ENCODE measurements at regions not wholly inside any gene's neighbourhood (a gene's known extent, or its start where the extent isn't known, plus 50 kb on each side); places are given as distances from the start of the nearest gene placed in this dataset.

GRCh38 chr20:11155156-11155756 is 481.5 kb upstream of the JAG1 start:
- Histone ChIP-seq H3K4ac (replicated peaks; ENCODE audit: insufficient read length, low read depth, low read length) (no peak overlapping the region), H4K5ac (ENCODE audit: insufficient read length, low read depth, low read length) (no peak overlapping the region), H3K14ac (ENCODE audit: insufficient read length) (no peak overlapping the region), H2BK12ac (ENCODE audit: low read depth, low read length) (no peak overlapping the region), H3K27ac (ENCODE audit: low read depth, low read length) (no peak overlapping the region), H3K36me3 (ENCODE audit: control insufficient read depth in 2 of 4, insufficient read depth in 4 of 4, low read length in 3 of 4) (no peaks in the 10 kb centered on the region; a peak in 2 of 8 replicates), H4K91ac (replicated peaks; ENCODE audit: insufficient read length, low read length) (no peak overlapping the region), H3K27me3 (replicated peaks in 1 of 4; ENCODE audit: control insufficient read depth in 3 of 4, extremely low read depth in 1 of 4, insufficient read depth in 3 of 4, low read length in 3 of 4) (no peaks in the 10 kb centered on the region), H2BK5ac (ENCODE audit: low read depth, low read length) (no peak overlapping the region), H3K4me3 (ENCODE audit: extremely low read depth in 1 of 4, insufficient read depth in 2 of 4, low read depth in 3 of 4, low read length in 4 of 4) (no peak overlapping the region), H2AFZ (ENCODE audit: low read length) (no peak overlapping the region), H3K9me3 (ENCODE audit: insufficient read depth in 2 of 2, low read depth in 1 of 2, low read length in 1 of 2) (no peaks in the 10 kb centered on the region), H2BK120ac (replicated peaks; ENCODE audit: low read depth, low read length) (no peak overlapping the region), H3K23ac (ENCODE audit: insufficient read length) (no peak overlapping the region), H4K20me1 (replicated peaks in 1 of 2; ENCODE audit: control insufficient read depth in 1 of 2, insufficient read depth in 2 of 2, low read length in 2 of 2) (no peaks in the 10 kb centered on the region), H3K18ac (ENCODE audit: extremely low read depth, low read length) (no peak overlapping the region), H2AK5ac (ENCODE audit: low read depth, low read length) (no peak overlapping the region), H3K23me2 (ENCODE audit: low read depth, low read length) (no peaks in the 10 kb centered on the region; the same call in 1 of the 2 replicates), H3K9ac (replicated peaks in 1 of 4; ENCODE audit: extremely low read depth in 1 of 4, low read depth in 3 of 4, low read length in 3 of 4) (no peak overlapping the region), H3K56ac (replicated peaks; ENCODE audit: insufficient read length, low read depth, low read length) (no peak overlapping the region), H3K79me2 (ENCODE audit: control insufficient read depth in 1 of 2, insufficient read depth in 2 of 2, low read length in 2 of 2) (no peaks in the 10 kb centered on the region), H3K79me1 (ENCODE audit: low read depth, low read length) (no peaks in the 10 kb centered on the region), H4K8ac (ENCODE audit: extremely low read depth, insufficient read depth, low read length) (no peak overlapping the region), H3K4me1 (replicated peaks in 1 of 4; ENCODE audit: control insufficient read depth in 3 of 4, insufficient read depth in 4 of 4, low read length in 3 of 4) (no peaks in the 10 kb centered on the region), H2BK20ac (ENCODE audit: low read length) (no peak overlapping the region), H3K4me2 (ENCODE audit: insufficient read depth in 1 of 2, low read depth in 2 of 2, low read length in 2 of 2) (no peak overlapping the region), H2BK15ac (ENCODE audit: low read length) (no peak overlapping the region)
- CTCF ChIA-PET (ENCODE audit: partially characterized antibody) = interaction anchor here (1.0 kb wide), 1 partner anchor 50 kb away, joined by 3 read pairs; no protein-coding TSS in a partner anchor
- TF ChIP-seq KDM1A (IDR thresholded peaks at IDR 0.05; ENCODE audit: borderline replicate concordance, low read length) (no peak), FOSL1 (IDR thresholded peaks at IDR 0.05; ENCODE audit: insufficient read depth, low read depth, low read length) (no peak)
- POLR2A ChIA-PET (ENCODE audit: partially characterized antibody) = no interaction called here
- no peak for FAIRE-seq
- WGBS, 2 experiments (ENCODE audit: extremely low coverage in 1 of 2, insufficient coverage in 1 of 2, insufficient read length in 1 of 2, insufficient replicate concordance in 2 of 2, low coverage in 1 of 2, low lambda C conversion rate in 2 of 2, missing lambda C conversion rate in 1 of 2) = 41% methylated on average over 1 of the region's 1 CpG; no CpG with 5 or more reads in 1 of the 2 experiments
- DNase-seq (ENCODE audit: low read depth in 1 of 2, low spot score in 2 of 2) = no peak

Data from H1 (cell line).